Ectodermal cell (in vitro differentiated cells): ENCODE measurements at regions not wholly inside any gene's neighbourhood (a gene's known extent, or its start where the extent isn't known, plus 50 kb on each side); places are given as distances from the start of the nearest gene placed in this dataset.

ENCODE experiments used
- H3K27ac ChIP-seq: 2 replicates; pipeline ENCODE4 v1.7.0; 2013; ENCODE audit warnings: mild to moderate bottlenecking, low read depth, low read length; ENCODE audit not compliant: insufficient read depth, poor library complexity, severe bottlenecking
- H3K27me3 ChIP-seq: 2 replicates; pipeline ENCODE4 v1.7.0; 2013; ENCODE audit warnings: mild to moderate bottlenecking, low read length; ENCODE audit not compliant: insufficient read depth, control insufficient read depth, poor library complexity, severe bottlenecking
- H3K36me3 ChIP-seq: one replicate; pipeline ENCODE4 v1.7.0; 2013; ENCODE audit warnings: low read length; ENCODE audit not compliant: control insufficient read depth, insufficient read depth
- H3K4me1 ChIP-seq: one replicate; pipeline ENCODE4 v1.7.0; 2013; ENCODE audit warnings: low read length; ENCODE audit not compliant: control insufficient read depth, insufficient read depth
- H3K4me3 ChIP-seq: 2 replicates; pipeline ENCODE4 v1.7.0; 2013; ENCODE audit warnings: low read depth, low read length, control low read depth; ENCODE audit not compliant: insufficient read depth
- H3K9me3 ChIP-seq: 2 replicates; pipeline ENCODE4 v1.7.0; 2013; ENCODE audit warnings: mild to moderate bottlenecking, low read length, moderate library complexity; ENCODE audit not compliant: control insufficient read depth
- WGBS, 2 experiments: methylation state at CpG; one replicate each; pipeline ENCODE4 v1.1.7; 2013; ENCODE audit warnings: missing lambda C conversion rate in 2 of 2; 5-methylcytosine and 5-hydroxymethylcytosine counted together

DNA sequence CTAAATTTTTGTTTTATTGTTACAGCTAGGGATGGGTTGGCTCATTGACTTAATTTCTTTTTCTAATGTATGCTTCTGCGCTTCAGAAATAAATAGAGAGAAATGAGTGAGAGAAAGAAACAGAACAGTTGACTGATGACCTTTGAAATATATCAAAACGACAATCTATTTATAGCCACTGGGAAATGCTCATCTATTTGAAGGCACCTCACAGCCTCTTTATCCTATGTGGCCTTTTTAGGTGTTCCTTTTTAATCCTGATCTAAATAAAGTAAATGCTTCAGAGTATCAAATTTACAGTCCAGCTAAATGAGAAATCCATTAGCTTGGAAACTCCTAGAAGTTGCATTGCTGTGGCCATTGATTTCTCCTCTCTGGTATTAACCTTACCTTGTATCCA lies 943.5 kb upstream of the CITED2 start:
- 96 to 100% methylated on average over 2 of the region's 2 CpGs for WGBS, 2 experiments
- peaks cover 11% of the 10 kb centered on the region for H3K4me1 ChIP-seq
- no peaks in the 10 kb centered on the region for H3K27me3 ChIP-seq
- H3K27ac ChIP-seq = no peak overlapping the region
- no peaks in the 10 kb centered on the region for H3K9me3 ChIP-seq
- H3K36me3 ChIP-seq = no peaks in the 10 kb centered on the region
- H3K4me3 ChIP-seq = no peak overlapping the region

DNA sequence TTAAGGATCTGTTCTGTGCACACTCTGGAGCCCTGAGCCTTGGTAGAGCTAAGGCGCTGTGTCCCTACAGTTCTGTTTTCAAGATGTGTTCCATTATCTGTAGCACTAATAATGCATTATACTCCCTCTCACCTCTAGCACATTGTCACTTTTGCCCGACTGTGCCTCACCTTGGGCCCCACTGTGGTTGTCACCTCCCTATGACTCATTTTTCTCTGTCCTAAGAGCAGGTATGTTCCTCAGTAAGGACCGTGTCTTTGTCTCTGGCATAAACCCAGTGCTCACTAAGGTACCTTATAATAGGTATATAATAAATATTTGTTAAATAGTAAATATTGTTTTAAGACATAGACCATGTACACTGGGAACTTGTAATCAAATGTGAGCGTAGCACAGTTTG lies 942.5 kb upstream of the CITED2 start:
- Histone ChIP-seq H3K4me1 (peaks cover 10% of the 10 kb centered on the region), H3K27ac (no peak overlapping the region), H3K4me3 (no peak overlapping the region), H3K9me3 (no peaks in the 10 kb centered on the region), H3K36me3 (no peaks in the 10 kb centered on the region), H3K27me3 (no peaks in the 10 kb centered on the region)
- 89 to 92% methylated on average over 2 to 4 of the region's 4 CpGs for WGBS, 2 experiments

DNA sequence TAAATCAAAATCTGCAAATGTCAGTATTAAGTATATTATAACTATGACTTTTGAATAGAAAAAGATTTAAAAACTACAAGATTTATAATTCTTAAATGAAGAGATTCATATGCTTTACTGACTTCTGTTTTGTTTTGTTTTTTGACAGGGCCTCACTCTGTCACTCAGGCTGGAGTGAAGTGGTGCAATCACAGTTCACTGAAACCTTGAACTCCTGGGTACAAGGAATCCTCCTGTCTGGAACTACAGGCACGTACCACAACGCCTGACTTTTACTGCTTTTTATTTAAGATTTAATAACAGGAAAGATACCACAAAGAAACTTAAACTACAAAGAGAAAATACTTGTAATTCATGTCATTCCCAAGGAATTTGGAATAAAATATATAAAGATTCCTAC lies 940.2 kb upstream of the CITED2 start:
- Histone ChIP-seq H3K9me3 (no peaks in the 10 kb centered on the region), H3K27ac (no peak overlapping the region), H3K4me1 (no peaks in the 10 kb centered on the region), H3K36me3 (no peaks in the 10 kb centered on the region), H3K27me3 (no peaks in the 10 kb centered on the region), H3K4me3 (no peak overlapping the region)
- WGBS, 2 experiments = 89% methylated on average over 2 of the region's 2 CpGs; no CpG with 5 or more reads in 1 of the 2 experiments

DNA sequence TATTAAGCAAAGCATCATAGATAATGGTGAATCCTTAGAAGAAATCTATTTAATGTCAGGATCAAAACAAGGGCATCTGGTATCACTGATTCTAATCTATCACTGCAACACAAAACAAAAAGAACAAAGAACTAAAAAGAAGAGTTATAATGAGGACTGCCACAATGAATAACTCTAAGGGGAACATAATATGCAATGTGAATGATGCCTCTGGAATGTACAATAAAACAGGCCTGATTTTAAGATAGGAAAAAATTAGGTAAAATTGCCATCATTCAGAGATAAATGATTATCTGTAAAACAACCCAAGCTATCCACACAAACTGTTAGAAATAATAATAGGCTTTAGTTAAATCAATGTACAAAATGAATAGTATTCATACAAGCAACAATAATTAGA lies 936.7 kb upstream of the CITED2 start:
- Histone ChIP-seq H3K36me3 (no peaks in the 10 kb centered on the region), H3K4me3 (no peak overlapping the region), H3K27ac (no peak overlapping the region), H3K4me1 (no peaks in the 10 kb centered on the region), H3K27me3 (no peaks in the 10 kb centered on the region), H3K9me3 (no peaks in the 10 kb centered on the region)

DNA sequence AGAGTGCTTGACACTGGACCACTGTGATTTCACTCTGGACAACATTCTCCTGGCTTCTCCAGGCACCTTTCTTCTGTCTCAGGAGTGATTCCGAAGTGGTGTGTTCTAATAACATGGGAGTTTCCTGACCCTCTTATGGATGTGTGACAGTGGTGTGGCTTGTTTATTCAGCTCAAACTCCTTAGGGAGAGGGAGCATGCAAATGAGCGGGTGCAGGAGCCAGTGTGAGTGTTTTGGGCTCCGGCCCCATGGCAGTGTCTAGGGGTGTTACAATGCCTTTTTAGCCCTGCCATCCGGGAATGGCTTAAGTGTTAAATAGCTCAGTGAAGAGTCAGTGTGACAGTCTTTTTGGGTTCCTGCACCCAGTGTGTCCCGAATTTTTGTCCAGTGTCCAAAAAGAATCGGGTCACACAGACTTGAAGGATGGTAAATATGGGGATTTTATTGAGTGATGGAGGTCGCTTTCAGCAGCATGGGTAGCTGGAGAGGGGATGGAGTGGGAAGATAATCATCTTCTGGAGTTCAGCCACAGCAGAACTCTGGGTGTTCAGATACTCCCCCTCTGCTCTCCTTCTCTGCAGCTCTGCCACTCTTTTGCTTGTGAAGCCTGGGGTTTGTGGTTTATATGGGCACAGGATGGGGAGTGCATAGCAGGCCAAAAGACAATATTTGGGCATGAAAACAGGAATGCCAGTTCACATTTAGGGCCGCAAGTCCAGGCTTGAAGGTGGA lies 928.9 kb upstream of the CITED2 start:
- H3K4me3 ChIP-seq = no peak overlapping the region
- WGBS, 2 experiments = 92 to 93% methylated on average over 8 of the region's 8 CpGs
- H3K4me1 ChIP-seq = no peaks in the 10 kb centered on the region
- H3K27me3 ChIP-seq = no peaks in the 10 kb centered on the region
- H3K9me3 ChIP-seq = no peaks in the 10 kb centered on the region
- H3K27ac ChIP-seq = no peak overlapping the region
- no peaks in the 10 kb centered on the region for H3K36me3 ChIP-seq

DNA sequence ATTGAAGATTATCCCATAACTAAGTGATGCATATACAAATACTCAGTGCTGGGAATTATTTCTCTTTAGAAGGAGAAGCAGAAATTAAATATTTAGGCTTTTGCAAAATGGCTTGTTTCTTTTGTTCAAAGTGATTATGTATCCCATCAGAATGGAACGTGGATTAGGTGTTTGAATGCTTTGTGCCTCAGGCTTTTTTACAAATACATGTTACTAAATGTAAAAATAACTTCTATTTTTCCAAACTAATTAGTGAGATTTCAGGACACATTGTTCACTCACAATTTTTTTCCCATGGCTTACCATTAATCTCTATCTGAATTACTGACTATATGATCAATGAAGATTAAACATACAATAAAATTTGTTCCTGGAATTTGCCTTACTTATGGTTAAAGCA lies 925.9 kb upstream of the CITED2 start:
- Histone ChIP-seq H3K27ac (no peak overlapping the region), H3K27me3 (no peaks in the 10 kb centered on the region), H3K36me3 (no peaks in the 10 kb centered on the region), H3K4me1 (no peaks in the 10 kb centered on the region), H3K9me3 (no peaks in the 10 kb centered on the region), H3K4me3 (no peak overlapping the region)
- WGBS, 2 experiments = 100% methylated on average over 1 of the region's 1 CpG

DNA sequence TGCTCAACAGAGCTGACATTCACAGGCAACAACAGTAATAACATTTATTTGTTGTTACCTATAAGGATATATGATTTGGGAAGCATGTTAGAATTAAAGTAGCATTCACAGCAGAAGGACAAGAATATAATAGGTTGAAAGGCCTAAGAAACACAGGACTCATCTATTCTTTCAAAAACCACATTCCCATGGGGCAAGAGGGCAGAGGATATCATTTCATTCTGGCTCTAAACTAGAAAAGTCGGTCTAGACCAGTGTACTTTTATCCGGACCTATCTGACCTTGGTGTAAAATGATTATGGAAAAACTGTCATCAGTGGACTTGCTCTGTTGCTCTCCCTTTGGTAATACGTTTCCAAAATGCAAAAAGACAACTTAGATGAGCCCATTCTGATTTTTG lies 914.7 kb upstream of the CITED2 start:
- no peak overlapping the region for H3K27ac ChIP-seq
- H3K4me1 ChIP-seq = no peaks in the 10 kb centered on the region
- H3K36me3 ChIP-seq = no peaks in the 10 kb centered on the region
- no peak overlapping the region for H3K4me3 ChIP-seq
- 98% methylated on average over 3 of the region's 3 CpGs for WGBS, 2 experiments
- H3K27me3 ChIP-seq = no peaks in the 10 kb centered on the region
- H3K9me3 ChIP-seq = no peaks in the 10 kb centered on the region

DNA sequence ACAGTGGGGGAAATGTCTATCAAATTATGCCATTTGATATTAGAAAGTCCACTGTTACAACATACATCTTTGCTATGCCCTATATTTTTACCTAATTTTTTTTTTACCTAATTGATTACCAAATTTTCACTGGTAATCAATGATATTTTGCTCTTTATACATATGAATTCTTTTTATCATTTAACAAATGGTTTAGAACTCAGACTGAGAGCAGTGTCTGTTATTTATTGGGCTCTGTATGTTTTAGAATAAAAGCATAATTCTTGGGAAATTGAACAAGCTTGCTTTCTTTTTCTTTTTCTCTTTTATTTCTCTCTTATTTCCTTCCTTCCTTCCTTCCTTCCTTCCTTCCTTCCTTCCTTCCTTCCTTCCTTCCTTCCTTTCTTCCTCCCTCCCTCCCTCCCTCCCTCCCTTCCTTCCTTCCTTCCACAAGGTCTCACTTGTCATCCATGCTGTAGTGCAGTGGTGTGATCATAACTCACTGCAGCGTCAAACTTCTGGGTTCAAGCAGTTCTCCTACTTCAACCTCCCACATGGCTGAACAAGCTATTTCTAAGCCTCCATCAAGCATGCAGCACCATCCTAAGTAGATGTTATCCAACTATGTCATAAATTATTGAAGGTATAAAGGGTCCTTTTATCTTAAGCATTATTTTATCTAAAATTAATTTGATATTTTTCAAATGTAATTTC lies 911.7 kb upstream of the CITED2 start:
- Histone ChIP-seq H3K9me3 (no peaks in the 10 kb centered on the region), H3K36me3 (no peaks in the 10 kb centered on the region), H3K27me3 (no peaks in the 10 kb centered on the region), H3K4me3 (no peak overlapping the region), H3K27ac (no peak overlapping the region), H3K4me1 (no peaks in the 10 kb centered on the region)
- 83 to 91% methylated on average over 1 of the region's 1 CpG for WGBS, 2 experiments

DNA sequence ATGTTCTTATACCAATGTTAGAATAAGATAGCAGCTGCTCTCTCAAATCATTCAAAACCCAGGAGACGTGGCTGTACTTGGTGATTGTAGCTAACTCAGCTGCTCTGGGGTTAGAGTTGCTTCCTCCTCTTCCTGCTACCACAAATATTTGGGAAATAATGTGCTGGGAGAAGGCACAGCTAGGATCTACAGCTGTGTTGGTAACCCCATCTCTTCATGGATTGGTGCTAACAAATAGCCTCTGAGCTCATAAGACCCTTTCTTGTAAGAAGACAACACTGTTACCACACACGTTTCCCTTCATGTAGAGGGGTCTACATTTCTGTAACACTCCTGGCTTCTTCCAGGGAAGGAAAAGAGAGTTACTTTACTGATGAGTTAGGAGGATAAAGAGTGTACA lies 911.0 kb upstream of the CITED2 start:
- no peaks in the 10 kb centered on the region for H3K27me3 ChIP-seq
- H3K27ac ChIP-seq = no peak overlapping the region
- H3K9me3 ChIP-seq = no peaks in the 10 kb centered on the region
- 89 to 100% methylated on average over 1 to 2 of the region's 2 CpGs for WGBS, 2 experiments
- H3K4me1 ChIP-seq = no peaks in the 10 kb centered on the region
- H3K4me3 ChIP-seq = no peak overlapping the region
- H3K36me3 ChIP-seq = no peaks in the 10 kb centered on the region

DNA sequence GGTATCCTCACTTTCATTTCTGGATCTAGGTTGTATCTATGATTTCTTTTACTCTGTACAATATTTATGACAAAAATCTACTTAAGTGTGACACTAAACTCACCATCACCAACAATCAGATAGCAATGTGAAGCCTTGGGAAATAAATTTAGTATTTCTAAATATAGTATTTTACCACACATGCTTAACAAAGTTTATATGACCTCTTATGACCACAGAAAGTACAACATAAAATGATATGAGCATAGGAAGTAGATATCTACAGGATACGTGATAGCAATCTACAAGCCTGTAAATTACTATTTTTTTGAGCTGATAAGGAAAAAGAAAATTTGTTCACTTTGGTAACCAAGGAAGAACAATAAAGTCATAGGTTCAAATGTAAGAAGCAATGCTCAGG lies 910.4 kb upstream of the CITED2 start:
- H3K4me3 ChIP-seq = no peak overlapping the region
- no peaks in the 10 kb centered on the region for H3K27me3 ChIP-seq
- H3K27ac ChIP-seq = no peak overlapping the region
- no peaks in the 10 kb centered on the region for H3K9me3 ChIP-seq
- H3K4me1 ChIP-seq = no peaks in the 10 kb centered on the region
- WGBS, 2 experiments = 100% methylated on average over 1 of the region's 1 CpG
- H3K36me3 ChIP-seq = no peaks in the 10 kb centered on the region
